NCI-H1694 treated with DMSO at 0.1 percent for 48 hours (cell line): ENCODE measurements at regions not wholly inside any gene's neighbourhood (a gene's known extent, or its start where the extent isn't known, plus 50 kb on each side); places are given as distances from the start of the nearest gene placed in this dataset.

Source experiments
- DNase-seq: peaks from one replicate; lab custom pipeline; 2025; lab: John Stamatoyannopoulos, UW

DNA sequence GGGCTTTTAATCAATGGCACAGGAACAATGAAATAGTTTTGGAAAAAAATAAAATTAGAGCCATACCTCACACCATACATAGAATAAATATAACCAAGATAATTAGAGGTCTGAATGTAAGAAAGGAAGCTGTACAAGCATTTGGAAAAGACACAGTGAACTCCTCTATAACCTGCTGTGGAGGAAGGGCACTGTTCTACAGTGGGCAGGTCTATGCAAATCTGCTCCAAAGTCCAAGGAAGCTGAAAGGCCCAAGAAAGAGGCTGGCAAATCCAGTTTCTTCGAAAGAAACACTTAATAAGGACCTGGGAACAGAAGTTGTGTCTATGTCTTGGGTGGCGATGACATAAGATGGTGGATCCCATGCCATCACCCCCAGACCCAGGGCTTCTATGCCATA lies 169.4 kb upstream of the RALGAPA2 start:
- no peak for DNase-seq

DNA sequence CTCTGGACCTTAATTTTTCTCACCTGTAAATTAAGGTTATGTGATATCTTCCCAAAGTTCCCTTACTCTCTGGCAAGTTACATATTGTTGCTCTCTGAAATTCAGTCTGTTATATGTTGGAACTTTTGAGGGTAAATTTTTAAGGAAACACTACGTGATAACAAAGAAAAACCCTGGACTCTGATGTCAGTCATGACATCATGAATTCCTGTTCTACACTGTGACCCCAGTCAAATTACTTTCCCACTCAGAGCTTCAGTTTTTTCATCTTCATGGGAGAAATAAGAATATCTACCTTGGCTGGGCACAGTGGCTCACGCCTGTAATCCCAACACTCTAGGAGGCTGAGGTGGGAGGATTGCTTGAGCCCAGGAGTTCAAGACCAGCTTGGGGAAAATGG lies 164.6 kb upstream of the RALGAPA2 start:
- no peak for DNase-seq

DNA sequence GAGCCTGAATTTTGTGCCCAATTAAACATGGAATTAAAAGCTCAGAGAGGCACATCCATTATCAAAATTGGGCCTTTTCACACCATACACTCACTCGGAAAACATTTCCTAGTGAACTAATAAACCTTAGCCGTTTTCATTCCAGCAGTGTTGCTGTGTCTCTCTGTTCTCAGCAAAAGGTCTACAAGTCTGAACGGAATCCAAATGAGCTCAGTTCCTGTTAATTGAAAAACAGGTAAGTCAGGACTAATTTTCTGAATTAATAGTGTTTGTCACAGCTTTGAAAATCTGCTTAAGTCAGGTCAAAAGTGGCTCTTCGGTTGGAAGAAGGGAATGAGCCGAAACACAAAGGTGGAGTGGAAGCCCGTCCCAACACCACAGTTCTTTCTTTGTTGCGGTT lies 163.3 kb upstream of the RALGAPA2 start:
- DNase-seq = no peak

DNA sequence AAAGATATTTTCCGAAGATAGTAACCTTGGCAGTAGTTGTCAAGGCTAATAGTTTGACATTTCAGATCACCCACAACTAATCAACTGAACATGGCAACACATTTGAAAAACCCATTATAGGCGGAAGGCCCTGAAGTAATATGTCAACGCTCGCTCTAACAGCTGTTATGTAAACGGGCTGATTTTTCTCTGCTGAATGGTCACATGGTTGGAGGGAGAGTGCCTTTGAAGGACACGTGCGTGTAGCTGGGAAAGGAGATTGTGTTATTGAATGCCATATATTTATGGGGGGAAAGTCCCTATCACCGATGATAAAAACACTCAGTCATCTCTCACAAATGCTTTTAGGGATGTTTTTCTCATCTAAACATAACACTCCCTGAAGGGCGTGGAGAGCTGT lies 160.0 kb upstream of the RALGAPA2 start:
- no peak for DNase-seq

DNA sequence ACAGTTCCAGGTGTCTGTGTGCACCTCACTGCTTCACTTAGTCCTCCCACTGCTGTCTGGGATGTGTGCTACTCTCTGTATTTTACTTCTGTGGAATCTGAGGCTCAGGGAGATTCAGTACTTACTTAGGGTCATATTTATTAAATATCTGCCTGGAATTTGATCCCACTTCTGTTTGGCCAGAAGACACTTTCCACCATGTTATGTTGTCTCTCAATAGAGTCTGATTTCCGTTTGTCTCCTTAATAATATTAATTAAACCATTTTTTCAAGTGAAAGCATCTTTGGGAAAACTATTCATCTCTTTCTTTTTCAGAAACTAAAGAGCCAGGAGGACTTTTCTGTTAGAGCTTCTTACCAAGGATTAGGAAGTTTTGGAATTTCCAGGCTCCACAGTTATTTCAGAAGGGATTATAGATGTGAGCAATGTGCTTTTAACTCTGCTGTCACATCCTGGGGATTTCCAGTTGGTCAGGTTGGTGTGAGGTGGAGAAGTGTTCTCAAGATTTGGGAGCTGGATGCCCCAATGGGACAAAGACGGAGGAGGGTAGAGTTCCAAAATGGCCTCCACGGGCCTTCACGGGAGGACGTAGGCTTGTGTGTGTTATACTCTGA lies 156.8 kb upstream of the RALGAPA2 start:
- no peak for DNase-seq

DNA sequence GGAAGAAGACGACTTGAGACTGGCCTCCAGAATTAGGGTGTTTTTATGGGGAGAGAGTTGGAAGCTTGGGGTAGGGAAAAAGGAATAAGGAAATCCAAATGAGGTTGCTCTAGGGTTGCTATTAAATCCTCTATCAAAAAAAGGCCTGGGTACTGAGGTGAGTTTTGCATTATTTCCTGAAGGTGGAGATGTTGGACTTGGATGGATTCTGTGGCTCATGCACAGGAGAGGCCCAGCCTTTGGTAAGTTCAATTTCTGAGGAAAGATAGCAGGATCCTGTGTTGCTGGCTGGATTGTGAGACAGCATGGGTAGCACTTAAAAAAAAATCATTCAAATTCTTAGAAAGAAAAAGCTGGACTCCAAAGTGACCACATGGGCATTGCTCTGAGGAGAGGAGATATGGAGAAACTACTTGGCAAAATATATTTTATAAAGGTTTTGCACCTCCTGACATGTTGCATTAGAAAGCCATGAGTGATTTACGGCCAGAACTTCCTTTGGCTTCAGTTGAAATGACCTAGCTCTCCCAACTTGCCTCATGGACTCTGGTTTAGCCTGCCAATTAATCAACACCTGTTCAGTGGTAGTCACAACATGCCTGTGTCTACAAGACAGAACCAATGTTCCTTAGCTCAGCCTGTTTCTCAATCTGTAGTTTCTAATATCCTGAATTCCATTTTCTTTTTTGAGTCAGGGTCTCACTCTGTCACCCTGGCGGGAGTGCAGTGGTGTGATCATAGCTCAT lies 152.1 kb upstream of the RALGAPA2 start:
- no peak for DNase-seq

DNA sequence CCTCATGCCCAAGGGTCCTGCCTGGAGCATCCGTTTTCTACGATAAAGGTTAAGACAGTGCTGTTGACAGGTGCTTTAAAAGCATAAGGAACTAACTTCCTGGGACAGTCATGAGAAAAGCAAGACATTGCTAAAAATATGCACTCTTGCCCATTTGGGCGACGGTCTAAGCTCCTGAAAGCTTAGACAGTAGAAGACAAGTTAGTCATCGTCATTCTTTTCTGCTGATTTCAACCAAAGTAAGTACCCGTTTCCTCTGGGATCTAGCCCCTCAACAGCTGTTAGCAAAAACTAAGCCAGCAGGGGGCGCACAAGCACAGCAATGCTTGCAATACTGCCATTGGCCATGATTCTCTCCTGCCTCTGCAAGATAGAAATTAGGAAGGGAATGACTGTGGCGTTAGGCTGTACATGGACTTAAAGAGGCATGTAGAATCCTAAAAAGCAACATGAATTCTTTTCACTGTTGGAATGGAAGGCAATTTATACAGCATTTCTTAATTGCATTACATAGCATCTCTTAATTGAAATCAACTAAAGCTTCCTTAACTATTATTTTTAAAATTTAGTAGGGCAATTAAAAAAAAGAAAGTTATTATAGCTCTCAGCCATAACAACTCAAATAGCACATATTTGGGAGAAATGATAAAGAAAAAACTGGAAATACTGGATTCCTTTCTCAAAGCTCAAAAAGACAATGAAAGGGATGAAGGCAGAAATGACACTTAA lies 147.8 kb upstream of the RALGAPA2 start:
- peak; percentile 66 for DNase-seq

DNA sequence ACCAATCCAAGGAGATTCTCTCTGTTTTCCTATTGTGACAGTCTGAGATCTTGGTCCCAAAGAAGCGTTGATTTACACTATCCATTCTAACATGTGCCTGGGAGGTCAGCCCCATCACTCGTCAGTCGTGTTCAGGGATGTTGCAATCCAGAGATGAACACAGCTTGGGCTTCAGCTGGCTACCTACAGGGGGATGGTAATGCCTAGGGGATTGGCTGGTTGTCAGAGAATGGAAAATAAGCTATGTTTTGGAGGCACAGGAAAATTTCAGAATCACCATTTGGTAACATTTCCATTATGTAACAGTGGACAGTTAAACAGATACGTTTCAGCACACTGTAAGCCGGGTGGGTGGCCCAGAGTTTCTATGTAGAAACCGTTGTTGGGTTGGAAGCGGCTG lies 147.1 kb upstream of the RALGAPA2 start:
- DNase-seq = no peak

DNA sequence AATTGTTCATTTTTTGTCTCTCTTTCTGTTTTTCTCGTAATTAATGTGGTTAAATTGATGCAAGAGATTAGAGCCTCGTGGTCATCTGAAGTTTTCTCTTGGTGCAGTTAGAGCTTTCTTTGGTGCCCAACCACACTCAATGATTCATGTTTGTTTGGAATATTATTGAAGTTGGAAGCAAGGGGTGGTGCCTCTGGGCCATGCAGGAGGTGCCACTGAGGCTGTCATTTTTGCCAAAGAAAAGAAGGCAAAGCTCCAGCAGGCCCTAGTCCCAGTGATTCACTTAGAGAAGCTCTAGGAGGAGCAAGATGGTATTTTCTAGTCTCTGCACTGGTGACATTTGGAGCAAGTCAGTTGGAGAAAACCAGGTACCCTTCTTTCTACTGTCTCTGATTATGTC lies 144.5 kb upstream of the RALGAPA2 start:
- no peak for DNase-seq

DNA sequence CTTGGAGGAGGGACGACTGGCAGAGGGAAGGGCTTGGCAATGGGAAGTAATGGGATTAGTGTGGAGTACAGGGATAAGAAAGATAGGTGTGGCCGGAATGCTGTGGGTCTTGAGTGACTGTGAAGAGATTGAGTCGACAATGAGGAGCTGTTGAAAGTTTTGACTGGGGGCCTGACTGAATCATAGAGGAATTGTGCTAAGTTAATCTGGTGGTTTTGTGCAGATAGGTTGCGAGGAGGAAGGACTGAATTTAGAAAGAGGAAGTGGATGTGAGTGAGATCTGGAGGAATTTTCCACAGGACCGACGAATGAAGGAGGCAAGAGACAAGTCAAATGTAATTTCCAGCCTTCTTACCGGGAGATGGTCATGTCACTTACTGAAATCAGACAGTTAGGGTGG lies 143.9 kb upstream of the RALGAPA2 start:
- no peak for DNase-seq

DNA sequence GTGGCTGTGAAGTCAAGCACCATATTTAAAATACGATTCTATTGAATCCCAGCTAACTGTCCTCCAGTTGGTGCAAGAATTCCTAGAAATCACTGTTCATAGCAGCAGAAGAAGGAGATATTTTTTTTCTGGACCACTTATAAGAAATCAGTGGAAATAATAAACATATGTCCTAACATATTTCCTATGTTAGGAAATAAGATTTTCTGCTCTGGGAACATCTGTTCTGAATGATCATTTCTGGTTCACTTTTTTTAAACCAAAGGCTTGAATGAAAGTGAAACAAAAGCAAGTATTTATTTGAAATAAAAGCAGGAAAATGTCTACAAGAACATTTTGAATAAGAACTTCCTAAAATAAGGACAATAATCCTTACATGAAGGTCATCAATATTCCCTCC lies 138.9 kb upstream of the RALGAPA2 start:
- DNase-seq = no peak

DNA sequence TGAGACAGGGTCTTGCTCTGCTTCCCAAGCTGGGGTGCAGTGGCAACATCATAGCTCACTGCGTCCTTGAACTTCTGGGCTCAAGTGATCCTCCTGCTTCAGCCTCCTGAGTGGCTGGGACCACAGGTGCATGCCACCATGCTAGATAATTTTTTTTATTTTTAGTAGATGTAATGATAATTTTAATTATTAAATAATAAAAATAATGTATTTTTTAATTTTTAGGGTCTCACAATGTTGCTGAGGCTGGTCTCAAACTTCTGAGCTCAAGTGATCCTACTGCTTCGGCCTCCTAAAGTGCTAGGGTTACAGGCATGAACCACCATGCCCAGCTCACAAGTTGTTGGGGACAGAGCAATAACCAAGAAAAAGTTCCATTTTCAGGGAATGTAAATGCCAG lies 138.0 kb upstream of the RALGAPA2 start:
- no peak for DNase-seq

DNA sequence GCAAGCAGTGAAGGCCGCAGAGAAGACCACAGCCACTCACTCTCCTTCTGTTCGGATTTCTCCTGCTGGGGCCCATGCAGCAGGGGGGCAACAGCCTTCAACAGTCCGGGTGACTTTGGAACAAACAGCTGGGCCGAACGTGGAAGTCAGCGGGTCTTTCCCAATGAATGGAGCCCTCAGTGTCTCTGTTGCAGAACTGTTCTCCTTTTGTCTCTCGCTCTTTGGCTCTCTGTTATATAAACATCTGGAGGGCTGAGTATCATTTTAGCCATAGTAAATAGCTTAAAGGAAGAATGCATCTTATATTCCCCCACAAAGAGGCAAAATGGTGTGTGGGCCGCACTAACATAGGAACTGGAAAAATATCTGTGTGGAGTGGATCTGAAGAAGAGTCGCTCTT lies 136.7 kb upstream of the RALGAPA2 start:
- DNase-seq = no peak

DNA sequence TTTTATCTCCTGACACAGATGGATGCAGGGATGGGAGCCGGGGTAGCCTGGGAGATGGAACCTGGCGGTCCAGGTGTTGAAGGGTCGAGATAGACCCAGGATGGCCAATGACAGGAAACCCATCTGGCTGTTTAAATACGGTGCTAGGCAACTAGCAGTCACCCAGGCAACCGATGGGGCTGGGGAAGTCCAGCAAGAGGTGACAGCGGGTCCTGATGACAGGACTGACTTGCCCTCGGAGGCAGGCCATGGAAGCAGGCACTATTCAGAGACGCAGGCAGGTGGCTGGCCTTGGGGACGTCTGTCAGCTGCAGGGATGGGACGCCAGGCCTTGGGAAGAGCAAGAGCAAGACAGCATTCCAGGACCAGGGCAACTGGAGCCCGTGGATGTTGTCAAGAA lies 135.4 kb upstream of the RALGAPA2 start:
- DNase-seq = no peak

DNA sequence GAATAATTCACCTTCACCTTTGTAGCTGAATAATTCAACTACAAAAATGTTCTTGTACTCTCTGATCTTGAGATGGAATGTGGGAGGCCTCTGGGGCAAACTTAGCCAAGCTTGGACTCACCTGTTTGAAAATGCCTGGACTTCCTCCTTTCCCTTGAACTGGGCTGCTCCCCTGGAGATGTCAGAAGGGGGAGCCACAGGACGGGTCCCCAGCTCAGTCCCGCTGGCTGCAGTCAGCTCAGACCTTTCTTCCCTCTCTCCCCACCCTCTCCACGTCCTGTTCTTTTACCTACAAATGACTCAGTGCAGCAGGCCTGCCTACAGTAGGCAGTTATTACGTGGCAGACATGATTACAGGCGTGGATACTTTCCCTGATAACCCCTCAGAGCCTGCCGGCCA lies 131.5 kb upstream of the RALGAPA2 start:
- DNase-seq = no peak

DNA sequence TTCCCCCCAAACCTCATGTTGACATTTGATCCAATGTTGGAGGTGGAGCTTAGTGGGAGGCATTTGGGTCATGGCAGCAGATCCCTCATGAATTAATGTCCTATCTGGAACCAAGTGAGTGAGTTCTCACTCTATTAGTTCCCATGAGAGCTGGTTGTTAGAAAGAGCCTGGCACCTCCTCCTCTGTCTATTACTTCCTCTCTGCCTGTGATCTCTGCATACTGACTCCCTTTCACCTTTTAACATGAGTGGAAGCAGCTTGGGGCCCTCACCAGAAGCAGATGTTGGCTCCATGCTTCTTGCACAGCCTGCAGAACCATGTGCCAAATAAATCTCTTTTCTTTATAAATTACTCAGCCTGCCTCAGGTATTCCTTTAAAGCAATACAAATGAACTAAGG lies 127.3 kb upstream of the RALGAPA2 start:
- no peak for DNase-seq

DNA sequence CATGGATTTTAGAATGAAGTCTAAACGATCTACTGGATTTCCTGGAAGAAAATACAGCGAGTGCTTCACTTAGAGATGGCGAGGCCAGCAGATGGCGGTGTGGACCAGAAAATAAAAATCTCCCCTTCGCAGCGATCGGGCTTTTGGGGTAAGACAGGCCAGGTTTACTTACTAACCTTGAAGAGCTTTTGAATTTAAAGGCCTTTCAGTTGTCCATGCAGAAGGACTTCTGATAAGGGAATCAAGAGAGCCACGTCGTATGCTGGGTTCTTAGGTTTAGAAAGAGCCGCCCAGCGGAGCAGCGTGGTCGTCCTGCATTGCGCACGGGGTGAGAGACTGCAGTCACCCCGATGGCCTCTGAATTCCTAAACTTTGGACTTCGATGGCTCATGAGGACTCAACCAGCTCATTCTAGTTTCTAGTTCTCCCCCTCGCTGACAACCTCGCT lies 125.2 kb upstream of the RALGAPA2 start:
- peak; percentile 27 for DNase-seq

DNA sequence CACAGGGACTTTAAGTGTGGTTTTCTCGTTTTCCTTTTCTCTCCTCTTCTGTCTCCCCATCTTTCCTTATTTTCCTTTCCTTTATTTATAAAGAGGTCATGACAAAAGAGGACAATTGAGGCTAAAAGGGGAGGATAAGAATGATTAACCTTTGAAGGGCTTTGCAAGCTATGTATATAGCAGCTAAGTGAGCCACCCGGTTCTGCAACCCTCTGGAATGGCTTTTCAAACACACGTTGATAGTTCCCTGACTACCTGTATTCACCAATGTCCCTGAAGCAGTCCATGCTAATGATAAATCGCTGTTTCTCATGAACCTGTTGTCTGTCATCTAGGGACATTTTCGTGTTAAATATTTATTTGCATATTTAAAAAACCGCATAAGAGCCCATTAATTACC lies 124.4 kb upstream of the RALGAPA2 start:
- no peak for DNase-seq

DNA sequence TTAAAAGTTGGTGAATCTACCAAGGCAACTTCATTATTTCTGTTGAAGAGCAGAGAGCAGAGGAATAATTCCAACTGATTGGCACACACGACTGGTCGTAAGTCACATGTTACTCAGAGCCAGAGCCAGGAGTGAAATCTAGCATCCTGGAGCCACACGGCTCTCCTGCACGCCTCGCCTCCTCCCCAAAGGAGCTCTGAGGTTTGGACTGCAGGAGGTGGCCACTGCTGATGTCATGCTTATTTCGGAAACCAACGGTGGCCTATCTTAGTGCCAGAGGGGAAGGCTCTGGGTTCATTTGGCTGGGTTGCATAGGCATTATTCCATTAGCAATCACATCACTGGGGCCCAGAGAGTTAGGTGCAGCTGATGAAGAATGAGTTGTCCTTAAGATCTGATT lies 123.5 kb upstream of the RALGAPA2 start:
- DNase-seq = no peak

DNA sequence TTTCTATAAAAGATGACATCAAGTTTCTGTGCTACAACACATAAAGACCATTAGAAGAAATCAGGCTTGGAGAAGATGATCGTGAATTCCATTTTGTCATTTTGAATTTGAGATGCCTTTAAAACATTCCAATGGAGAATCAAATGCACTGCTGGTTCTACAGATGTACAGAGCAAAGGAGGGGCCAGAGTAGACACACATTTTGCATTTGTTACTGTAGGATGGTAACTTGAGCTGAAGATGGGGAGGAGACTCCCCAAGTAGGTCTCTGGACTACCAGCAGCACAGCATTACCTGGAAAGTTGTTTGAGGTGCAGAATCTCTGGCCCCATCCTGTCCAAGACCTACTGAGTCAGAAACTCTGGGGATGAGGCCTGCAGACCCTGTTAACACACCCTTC lies 121.6 kb upstream of the RALGAPA2 start:
- DNase-seq = no peak

DNA sequence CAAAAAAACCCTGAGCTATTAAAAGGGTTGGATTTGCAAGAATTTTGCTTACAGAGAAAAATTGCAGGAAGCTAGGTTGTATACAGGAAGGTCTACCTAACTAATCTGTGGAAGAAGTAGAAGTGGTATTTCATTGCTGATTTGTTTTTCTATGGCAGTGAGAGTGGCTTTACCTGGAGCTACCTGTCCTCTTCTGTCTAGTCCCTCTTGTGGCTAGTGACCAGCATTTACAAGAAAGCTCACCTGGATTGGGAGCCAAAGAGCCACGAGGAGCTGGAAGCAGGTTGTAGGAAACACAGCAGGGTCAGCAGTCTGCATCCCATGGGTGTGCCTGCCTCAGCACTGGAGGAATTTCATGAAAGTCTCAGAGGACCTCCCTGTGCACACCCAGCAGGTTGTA lies 120.3 kb upstream of the RALGAPA2 start:
- DNase-seq = no peak

DNA sequence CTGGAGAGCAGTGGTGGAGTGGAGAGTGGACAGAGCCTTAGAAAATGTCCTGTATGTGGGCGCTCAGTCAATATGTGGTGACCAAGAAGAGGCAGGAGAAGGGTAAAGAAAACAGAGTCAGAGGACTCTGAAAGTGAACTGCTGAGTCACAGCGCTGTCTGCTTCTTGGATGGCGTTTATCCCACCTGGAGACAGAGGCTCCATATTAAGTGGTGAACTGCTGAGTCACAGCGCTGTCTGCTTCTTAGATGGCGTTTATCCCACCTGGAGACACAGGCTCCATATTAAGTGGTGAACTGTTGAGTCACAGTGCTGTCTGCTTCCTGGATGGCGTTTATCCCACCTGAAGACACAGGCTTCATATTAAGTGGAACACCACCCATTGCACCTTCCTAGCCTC lies 119.3 kb upstream of the RALGAPA2 start:
- DNase-seq = no peak

DNA sequence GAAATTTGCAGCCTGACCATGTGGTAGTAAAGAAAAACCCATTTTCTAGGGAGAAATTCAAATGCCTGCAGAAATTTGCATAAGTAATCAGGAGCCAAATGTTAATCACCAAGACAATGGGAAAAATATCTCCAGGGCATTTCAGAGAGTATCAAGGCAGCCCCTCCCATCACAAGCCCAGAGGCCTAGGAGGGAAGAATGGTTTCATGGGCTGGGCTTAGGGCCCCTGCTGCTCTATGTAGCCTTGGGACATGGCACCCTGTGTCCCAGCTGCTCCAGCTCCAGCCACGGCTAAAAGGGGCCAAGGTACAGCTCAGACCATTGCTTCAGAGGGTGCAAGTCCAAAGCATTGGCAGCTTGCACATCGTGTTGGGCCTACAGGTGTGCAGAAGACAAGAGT lies 117.2 kb upstream of the RALGAPA2 start:
- no peak for DNase-seq
